ENCODE measurements at regions not wholly inside any gene's neighbourhood (a gene's known extent, or its start where the extent isn't known, plus 50 kb on each side); places are given as distances from the start of the nearest gene placed in this dataset.

GRCh38 chr9:18350036-18350435 is 123.9 kb upstream of the ADAMTSL1 start:
- Histone ChIP-seq H3K4me2 (ENCODE audit: low read length) (no peak overlapping the region), H3K79me2 (ENCODE audit: control insufficient read depth, low read length) (no peaks in the 10 kb centered on the region), H3F3A (ENCODE audit: control insufficient read depth, insufficient read depth) (no peaks in the 10 kb centered on the region), H4K20me1 (ENCODE audit: control insufficient read depth, insufficient read depth, low read depth, low read length) (no peaks in the 10 kb centered on the region), H3K9me3 (ENCODE audit: control insufficient read depth, insufficient read depth, low read length) (no peaks in the 10 kb centered on the region), H3K4me3 (ENCODE audit: low read length) (no peak overlapping the region), H3K4me1 (ENCODE audit: control insufficient read depth, low read length) (no peaks in the 10 kb centered on the region), H3K36me3 (ENCODE audit: control insufficient read depth, low read length) (no peaks in the 10 kb centered on the region), H3K27ac (ENCODE audit: low read depth, low read length) (no peak overlapping the region), H3K9me2 (replicated peaks; ENCODE audit: control insufficient read depth, low read length) (no peaks in the 10 kb centered on the region), H3K27me3 (ENCODE audit: control insufficient read depth, low read length) (no peaks in the 10 kb centered on the region)
- TF ChIP-seq EZH2phosphoT487 (IDR thresholded peaks at IDR 0.05; ENCODE audit: borderline replicate concordance, low read length) = no peak
- TF ChIP-seq, protein P1, sequence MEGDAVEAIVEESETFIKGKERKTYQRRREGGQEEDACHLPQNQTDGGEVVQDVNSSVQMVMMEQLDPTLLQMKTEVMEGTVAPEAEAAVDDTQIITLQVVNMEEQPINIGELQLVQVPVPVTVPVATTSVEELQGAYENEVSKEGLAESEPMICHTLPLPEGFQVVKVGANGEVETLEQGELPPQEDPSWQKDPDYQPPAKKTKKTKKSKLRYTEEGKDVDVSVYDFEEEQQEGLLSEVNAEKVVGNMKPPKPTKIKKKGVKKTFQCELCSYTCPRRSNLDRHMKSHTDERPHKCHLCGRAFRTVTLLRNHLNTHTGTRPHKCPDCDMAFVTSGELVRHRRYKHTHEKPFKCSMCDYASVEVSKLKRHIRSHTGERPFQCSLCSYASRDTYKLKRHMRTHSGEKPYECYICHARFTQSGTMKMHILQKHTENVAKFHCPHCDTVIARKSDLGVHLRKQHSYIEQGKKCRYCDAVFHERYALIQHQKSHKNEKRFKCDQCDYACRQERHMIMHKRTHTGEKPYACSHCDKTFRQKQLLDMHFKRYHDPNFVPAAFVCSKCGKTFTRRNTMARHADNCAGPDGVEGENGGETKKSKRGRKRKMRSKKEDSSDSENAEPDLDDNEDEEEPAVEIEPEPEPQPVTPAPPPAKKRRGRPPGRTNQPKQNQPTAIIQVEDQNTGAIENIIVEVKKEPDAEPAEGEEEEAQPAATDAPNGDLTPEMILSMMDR (IDR thresholded peaks at IDR 0.05; ENCODE audit: low read depth, low read length, poor library complexity, severe bottlenecking) = no peak

DNA sequence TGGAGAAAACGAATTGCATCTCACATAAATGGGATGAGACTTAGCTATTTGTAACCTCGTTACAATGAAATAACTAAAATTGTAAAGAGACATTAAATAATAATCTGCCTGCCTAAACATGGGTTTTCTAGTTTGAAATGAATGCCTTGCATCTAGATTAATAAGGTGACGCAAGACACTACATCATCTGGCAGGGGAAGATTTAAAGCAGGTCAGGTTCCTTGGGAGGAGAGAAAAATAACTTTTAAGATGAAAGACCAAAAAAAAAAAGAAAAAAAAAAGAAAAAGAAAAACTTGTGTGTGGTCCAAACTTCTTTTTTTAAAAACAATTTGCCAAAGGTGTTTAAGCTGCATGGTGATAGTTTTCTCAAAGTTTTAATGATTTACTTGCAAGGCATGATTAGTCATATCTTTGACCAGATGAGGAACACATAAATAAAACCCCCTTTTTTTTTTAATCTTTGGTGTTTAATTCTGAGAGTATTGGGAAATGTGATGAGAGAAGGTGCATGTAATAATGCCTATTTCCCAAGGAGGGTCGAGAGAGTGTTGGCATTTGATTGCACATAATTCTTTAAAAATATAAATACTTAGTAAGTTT is 122.9 kb upstream of the ADAMTSL1 start:
- H3K4me1 ChIP-seq (ENCODE audit: control insufficient read depth, low read length) = no peaks in the 10 kb centered on the region
- H3K4me2 ChIP-seq (ENCODE audit: low read length) = no peak overlapping the region
- H3F3A ChIP-seq (ENCODE audit: control insufficient read depth, insufficient read depth) = no peaks in the 10 kb centered on the region
- no peaks in the 10 kb centered on the region for H3K27me3 ChIP-seq (ENCODE audit: control insufficient read depth, low read length)
- H3K27ac ChIP-seq (ENCODE audit: low read depth, low read length) = no peak overlapping the region
- no peaks in the 10 kb centered on the region for H3K36me3 ChIP-seq (ENCODE audit: control insufficient read depth, low read length)
- no peaks in the 10 kb centered on the region for H3K9me3 ChIP-seq (ENCODE audit: control insufficient read depth, insufficient read depth, low read length)
- H3K79me2 ChIP-seq (ENCODE audit: control insufficient read depth, low read length) = no peaks in the 10 kb centered on the region
- H4K20me1 ChIP-seq (ENCODE audit: control insufficient read depth, insufficient read depth, low read depth, low read length) = no peaks in the 10 kb centered on the region
- TF ChIP-seq EZH2phosphoT487 (IDR thresholded peaks at IDR 0.05; ENCODE audit: borderline replicate concordance, low read length) = no peak
- TF ChIP-seq, protein P1 (IDR thresholded peaks at IDR 0.05; ENCODE audit: low read depth, low read length, poor library complexity, severe bottlenecking) = no peak
- no peaks in the 10 kb centered on the region for H3K9me2 ChIP-seq (replicated peaks; ENCODE audit: control insufficient read depth, low read length)
- H3K4me3 ChIP-seq (ENCODE audit: low read length) = no peak overlapping the region

- Histone ChIP-seq H4K20me1 (ENCODE audit: control insufficient read depth, insufficient read depth, low read depth, low read length) (no peaks in the 10 kb centered on the region), H3K4me1 (ENCODE audit: control insufficient read depth, low read length) (no peaks in the 10 kb centered on the region; the same call in 1 of the 2 replicates), H3K9me3 (ENCODE audit: control insufficient read depth, insufficient read depth, low read length) (no peaks in the 10 kb centered on the region), H3K4me2 (ENCODE audit: low read length) (no peak overlapping the region), H3K79me2 (ENCODE audit: control insufficient read depth, low read length) (no peaks in the 10 kb centered on the region), H3K27me3 (ENCODE audit: control insufficient read depth, low read length) (no peaks in the 10 kb centered on the region), H3F3A (ENCODE audit: control insufficient read depth, insufficient read depth) (no peaks in the 10 kb centered on the region), H3K9me2 (replicated peaks; ENCODE audit: control insufficient read depth, low read length) (no peaks in the 10 kb centered on the region), H3K27ac (ENCODE audit: low read depth, low read length) (no peak overlapping the region), H3K4me3 (ENCODE audit: low read length) (no peak overlapping the region), H3K36me3 (ENCODE audit: control insufficient read depth, low read length) (no peaks in the 10 kb centered on the region)
- TF ChIP-seq, protein P1 (IDR thresholded peaks at IDR 0.05; ENCODE audit: low read depth, low read length, poor library complexity, severe bottlenecking) = no peak
- TF ChIP-seq EZH2phosphoT487 (IDR thresholded peaks at IDR 0.05; ENCODE audit: borderline replicate concordance, low read length) = no peak
Observed at GRCh38 chr9:18352711-18353110, 121.2 kb upstream of the ADAMTSL1 start.

Data from DOHH2 (cell line).